ENCODE measurements at regions not wholly inside any gene's neighbourhood (a gene's known extent, or its start where the extent isn't known, plus 50 kb on each side); places are given as distances from the start of the nearest gene placed in this dataset.

DNA sequence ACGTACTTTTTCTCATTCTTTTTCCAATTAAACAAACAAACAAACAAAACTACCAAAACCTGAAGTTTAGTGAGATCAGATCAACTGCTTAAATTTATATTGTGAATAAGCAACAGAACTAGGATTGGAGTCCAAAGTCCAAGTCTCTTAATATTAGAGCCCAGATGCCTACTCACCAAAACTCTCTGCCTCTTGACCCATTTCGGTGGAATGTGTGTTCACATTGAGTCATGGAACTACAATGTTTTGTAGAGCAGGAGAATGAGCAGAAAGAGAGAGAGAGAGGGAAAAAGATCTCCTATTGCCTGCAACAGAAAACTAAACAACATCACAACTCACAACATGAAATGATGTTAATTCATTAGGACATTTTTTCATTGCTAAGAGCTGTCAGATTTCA is 751.1 kb downstream of the TLR4 start:
- no peak for TF ChIP-seq POLR2A (IDR thresholded peaks at IDR 0.05)
- TF ChIP-seq, protein P1, sequence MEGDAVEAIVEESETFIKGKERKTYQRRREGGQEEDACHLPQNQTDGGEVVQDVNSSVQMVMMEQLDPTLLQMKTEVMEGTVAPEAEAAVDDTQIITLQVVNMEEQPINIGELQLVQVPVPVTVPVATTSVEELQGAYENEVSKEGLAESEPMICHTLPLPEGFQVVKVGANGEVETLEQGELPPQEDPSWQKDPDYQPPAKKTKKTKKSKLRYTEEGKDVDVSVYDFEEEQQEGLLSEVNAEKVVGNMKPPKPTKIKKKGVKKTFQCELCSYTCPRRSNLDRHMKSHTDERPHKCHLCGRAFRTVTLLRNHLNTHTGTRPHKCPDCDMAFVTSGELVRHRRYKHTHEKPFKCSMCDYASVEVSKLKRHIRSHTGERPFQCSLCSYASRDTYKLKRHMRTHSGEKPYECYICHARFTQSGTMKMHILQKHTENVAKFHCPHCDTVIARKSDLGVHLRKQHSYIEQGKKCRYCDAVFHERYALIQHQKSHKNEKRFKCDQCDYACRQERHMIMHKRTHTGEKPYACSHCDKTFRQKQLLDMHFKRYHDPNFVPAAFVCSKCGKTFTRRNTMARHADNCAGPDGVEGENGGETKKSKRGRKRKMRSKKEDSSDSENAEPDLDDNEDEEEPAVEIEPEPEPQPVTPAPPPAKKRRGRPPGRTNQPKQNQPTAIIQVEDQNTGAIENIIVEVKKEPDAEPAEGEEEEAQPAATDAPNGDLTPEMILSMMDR (IDR thresholded peaks at IDR 0.05): no peak
